Neural crest cell (in vitro differentiated cells): ENCODE measurements at regions not wholly inside any gene's neighbourhood (a gene's known extent, or its start where the extent isn't known, plus 50 kb on each side); places are given as distances from the start of the nearest gene placed in this dataset.

Experiments used
- DNase-seq: peaks from one replicate; pipeline ENCODE4 v3.0.0; 2021; ENCODE audit warnings: low read depth, mixed read lengths, low spot score
- H3K27ac Mint-ChIP-seq: one replicate; pipeline ENCODE4 v1.8.0; 2021; ENCODE audit warnings: mild to moderate bottlenecking, mixed read lengths; ENCODE audit not compliant: unreplicated experiment
- H3K27me3 Mint-ChIP-seq: 2 replicates; pipeline ENCODE4 v1.8.0; 2021; ENCODE audit warnings: low read depth, mild to moderate bottlenecking, mixed read lengths
- H3K36me3 Mint-ChIP-seq: 2 replicates; pipeline ENCODE4 v1.8.0; 2021; ENCODE audit warnings: low read depth, mild to moderate bottlenecking, mixed read lengths
- H3K4me1 Mint-ChIP-seq: 2 replicates; pipeline ENCODE4 v1.8.0; 2021; ENCODE audit warnings: mixed read lengths
- H3K4me3 Mint-ChIP-seq: one replicate; pipeline ENCODE4 v1.8.0; 2021; ENCODE audit warnings: mild to moderate bottlenecking, mixed read lengths
- H3K9me3 Mint-ChIP-seq: 2 replicates; pipeline ENCODE4 v1.8.0; 2021; ENCODE audit warnings: mixed read lengths
- CTCF ChIP-seq: fragments of 200-600 bp; sonication (generic); conservative IDR thresholded peaks from 2 replicates; pipeline ENCODE4 v1.5.0; 2021; ENCODE audit warnings: antibody characterized with exemption, mild to moderate bottlenecking

GRCh38 chr9:87327575-87328125, 170.0 kb upstream of the DAPK1 start:
- Mint-ChIP-seq H3K9me3 (peaks cover 11% of the 10 kb centered on the region), H3K4me3 (no peak overlapping the region), H3K36me3 (peaks cover 4% of the 10 kb centered on the region), H3K4me1 (peaks cover 3% of the 10 kb centered on the region), H3K27ac (no peak overlapping the region), H3K27me3 (peaks cover 21% of the 10 kb centered on the region)
- TF ChIP-seq CTCF: no peak
- no peak for DNase-seq

- H3K36me3 Mint-ChIP-seq: peaks cover 4% of the 10 kb centered on the region
- no peak for TF ChIP-seq CTCF
- DNase-seq: no peak
Measured at GRCh38 chr9:87333802-87334201, 163.9 kb upstream of the DAPK1 start.

GRCh38 chr9:87334366-87334765, 163.3 kb upstream of the DAPK1 start:
- Mint-ChIP-seq H3K27ac (no peak overlapping the region), H3K9me3 (peaks cover 11% of the 10 kb centered on the region), H3K36me3 (peaks cover 4% of the 10 kb centered on the region), H3K4me3 (no peak overlapping the region), H3K27me3 (peaks cover 25% of the 10 kb centered on the region), H3K4me1 (peaks cover 18% of the 10 kb centered on the region)
- no peak for DNase-seq
- TF ChIP-seq CTCF: no peak

More at GRCh38 chr9:87333802-87334201, 163.9 kb upstream of the DAPK1 start:
- H3K9me3 Mint-ChIP-seq: peaks cover 11% of the 10 kb centered on the region
- H3K4me3 Mint-ChIP-seq: no peak overlapping the region
- peaks cover 18% of the 10 kb centered on the region for H3K4me1 Mint-ChIP-seq
- no peak overlapping the region for H3K27ac Mint-ChIP-seq
- peaks cover 23% of the 10 kb centered on the region for H3K27me3 Mint-ChIP-seq

- Mint-ChIP-seq H3K9me3 (peaks cover 5% of the 10 kb centered on the region), H3K4me3 (no peak overlapping the region), H3K36me3 (no peaks in the 10 kb centered on the region), H3K27me3 (peaks cover 25% of the 10 kb centered on the region), H3K27ac (no peak overlapping the region), H3K4me1 (peaks cover 18% of the 10 kb centered on the region)
- no peak for DNase-seq
- TF ChIP-seq CTCF: no peak
Measured at GRCh38 chr9:87336407-87336806, 161.3 kb upstream of the DAPK1 start.

- peak overlapping the region; percentile 83 for H3K4me3 Mint-ChIP-seq
- H3K27me3 Mint-ChIP-seq: peaks cover 24% of the 10 kb centered on the region
- no peak for DNase-seq
- TF ChIP-seq CTCF: peak; percentile 89
- H3K4me1 Mint-ChIP-seq: peaks cover 18% of the 10 kb centered on the region
- H3K36me3 Mint-ChIP-seq: no peaks in the 10 kb centered on the region
- H3K9me3 Mint-ChIP-seq: peaks cover 2% of the 10 kb centered on the region
- H3K27ac Mint-ChIP-seq: no peak overlapping the region
Measured at GRCh38 chr9:87336914-87337333, 160.7 kb upstream of the DAPK1 start.
